ENCODE measurements at regions not wholly inside any gene's neighbourhood (a gene's known extent, or its start where the extent isn't known, plus 50 kb on each side); places are given as distances from the start of the nearest gene placed in this dataset.

DNA sequence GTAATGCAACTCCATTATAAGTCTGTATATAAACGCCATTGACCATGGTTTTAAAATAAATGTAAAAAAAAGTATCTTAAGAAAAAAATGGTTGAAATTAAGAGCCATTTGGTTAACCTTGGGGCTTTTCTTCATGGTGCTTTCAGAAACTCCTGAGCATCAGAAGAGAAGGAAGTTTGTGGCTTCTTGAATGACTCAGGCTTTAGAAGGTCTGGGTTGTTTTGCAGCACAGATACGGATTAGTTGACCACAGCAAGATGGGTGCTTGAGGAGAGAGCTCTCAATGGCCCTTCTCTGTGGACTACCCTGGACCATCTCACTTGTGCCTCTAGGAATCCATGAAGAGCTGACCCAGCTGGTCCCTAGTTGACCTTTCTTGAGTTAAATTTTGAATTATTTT lies 189.5 kb downstream of the TMEM38B start:
- Histone ChIP-seq H3K9me1 (ENCODE audit: control insufficient read depth, extremely low read depth, insufficient read depth, low read length) (no peaks in the 10 kb centered on the region), H3K36me3 (ENCODE audit: control insufficient read depth in 2 of 2, extremely low read depth in 1 of 2, insufficient read depth in 2 of 2, low read length in 2 of 2) (no peaks in the 10 kb centered on the region), H3K27ac (ENCODE audit: control insufficient read depth, insufficient read depth, low read length) (no peak overlapping the region), H3K9me3 (ENCODE audit: control insufficient read depth, low read depth, low read length) (no peaks in the 10 kb centered on the region), H4K20me1 (ENCODE audit: control insufficient read depth, extremely low read depth, insufficient read depth, low read length) (no peaks in the 10 kb centered on the region), H3K4me2 (ENCODE audit: control insufficient read depth, extremely low read depth, insufficient read depth, low read depth, low read length) (no peak overlapping the region), H3K79me2 (ENCODE audit: control insufficient read depth, insufficient read depth, low read length) (no peaks in the 10 kb centered on the region), H3K27me3 (ENCODE audit: control insufficient read depth, extremely low read depth, insufficient read depth, low read length) (no peaks in the 10 kb centered on the region), H3K4me3 (ENCODE audit: control insufficient read depth in 2 of 3, extremely low read depth in 1 of 3, insufficient read depth in 2 of 3, low read depth in 1 of 3, low read length in 3 of 3) (no peak overlapping the region), H3K4me1 (ENCODE audit: control insufficient read depth, extremely low read depth, insufficient read depth, low read length) (no peaks in the 10 kb centered on the region), H3K9ac (ENCODE audit: control insufficient read depth, extremely low read depth, insufficient read depth, low read length) (no peak overlapping the region), H2AFZ (ENCODE audit: control insufficient read depth, low read length) (no peak overlapping the region)
- no peak for TF ChIP-seq EZH2 (IDR thresholded peaks at IDR 0.05; ENCODE audit: low read length)
- TF ChIP-seq, protein P1, sequence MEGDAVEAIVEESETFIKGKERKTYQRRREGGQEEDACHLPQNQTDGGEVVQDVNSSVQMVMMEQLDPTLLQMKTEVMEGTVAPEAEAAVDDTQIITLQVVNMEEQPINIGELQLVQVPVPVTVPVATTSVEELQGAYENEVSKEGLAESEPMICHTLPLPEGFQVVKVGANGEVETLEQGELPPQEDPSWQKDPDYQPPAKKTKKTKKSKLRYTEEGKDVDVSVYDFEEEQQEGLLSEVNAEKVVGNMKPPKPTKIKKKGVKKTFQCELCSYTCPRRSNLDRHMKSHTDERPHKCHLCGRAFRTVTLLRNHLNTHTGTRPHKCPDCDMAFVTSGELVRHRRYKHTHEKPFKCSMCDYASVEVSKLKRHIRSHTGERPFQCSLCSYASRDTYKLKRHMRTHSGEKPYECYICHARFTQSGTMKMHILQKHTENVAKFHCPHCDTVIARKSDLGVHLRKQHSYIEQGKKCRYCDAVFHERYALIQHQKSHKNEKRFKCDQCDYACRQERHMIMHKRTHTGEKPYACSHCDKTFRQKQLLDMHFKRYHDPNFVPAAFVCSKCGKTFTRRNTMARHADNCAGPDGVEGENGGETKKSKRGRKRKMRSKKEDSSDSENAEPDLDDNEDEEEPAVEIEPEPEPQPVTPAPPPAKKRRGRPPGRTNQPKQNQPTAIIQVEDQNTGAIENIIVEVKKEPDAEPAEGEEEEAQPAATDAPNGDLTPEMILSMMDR (optimal IDR thresholded peaks at IDR 0.05 in 1 of 3, IDR thresholded peaks at IDR 0.05 in 1 of 3, conservative IDR thresholded peaks at IDR 0.05 in 1 of 3; ENCODE audit: extremely low read depth in 1 of 3, insufficient read depth in 2 of 3, low read length in 3 of 3) = no peak
- no peak for FAIRE-seq
- dilution Hi-C loops (cut with MboI; ENCODE audit: extremely low pct_ligation_motif_present, low sequenced_read_pairs) = no loop called here
- no peak for DNase-seq (ENCODE audit: low read depth, low spot score)

DNA sequence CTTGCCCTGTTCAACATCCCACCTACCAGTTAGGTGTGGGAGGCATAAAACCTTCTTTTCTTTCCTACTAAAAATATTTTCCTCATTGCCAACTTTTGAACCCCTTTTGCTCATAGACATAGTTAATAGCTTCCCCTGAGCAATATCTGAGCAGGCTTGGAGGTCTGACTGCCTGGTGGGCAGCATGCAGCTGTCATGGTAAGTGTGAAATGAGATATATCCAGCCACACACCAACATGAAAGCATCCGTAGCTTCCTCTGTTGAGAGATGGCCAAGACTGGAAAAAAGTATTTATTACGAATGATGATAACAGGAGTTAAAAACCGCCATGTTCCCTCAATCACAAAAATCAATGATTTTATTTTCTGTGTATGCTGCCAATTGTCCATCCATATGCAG lies 190.1 kb downstream of the TMEM38B start:
- no peaks in the 10 kb centered on the region for H3K79me2 ChIP-seq (ENCODE audit: control insufficient read depth, insufficient read depth, low read length)
- dilution Hi-C loops (cut with MboI; ENCODE audit: extremely low pct_ligation_motif_present, low sequenced_read_pairs) = no loop called here
- no peak overlapping the region for H3K4me2 ChIP-seq (ENCODE audit: control insufficient read depth, extremely low read depth, insufficient read depth, low read depth, low read length)
- H4K20me1 ChIP-seq (ENCODE audit: control insufficient read depth, extremely low read depth, insufficient read depth, low read length) = no peaks in the 10 kb centered on the region
- H3K36me3 ChIP-seq (ENCODE audit: control insufficient read depth in 2 of 2, extremely low read depth in 1 of 2, insufficient read depth in 2 of 2, low read length in 2 of 2) = no peaks in the 10 kb centered on the region
- TF ChIP-seq, protein P1 (optimal IDR thresholded peaks at IDR 0.05 in 1 of 3, IDR thresholded peaks at IDR 0.05 in 1 of 3, conservative IDR thresholded peaks at IDR 0.05 in 1 of 3; ENCODE audit: extremely low read depth in 1 of 3, insufficient read depth in 2 of 3, low read length in 3 of 3) = no peak
- TF ChIP-seq EZH2 (IDR thresholded peaks at IDR 0.05; ENCODE audit: low read length) = no peak
- FAIRE-seq (no peak), DNase-seq (ENCODE audit: low read depth, low spot score) (no peak)
- H3K9me1 ChIP-seq (ENCODE audit: control insufficient read depth, extremely low read depth, insufficient read depth, low read length) = no peaks in the 10 kb centered on the region
- no peak overlapping the region for H3K9ac ChIP-seq (ENCODE audit: control insufficient read depth, extremely low read depth, insufficient read depth, low read length)
- H3K9me3 ChIP-seq (ENCODE audit: control insufficient read depth, low read depth, low read length) = no peaks in the 10 kb centered on the region
- no peak overlapping the region for H3K4me3 ChIP-seq (ENCODE audit: control insufficient read depth in 2 of 3, extremely low read depth in 1 of 3, insufficient read depth in 2 of 3, low read depth in 1 of 3, low read length in 3 of 3)
- no peaks in the 10 kb centered on the region for H3K27me3 ChIP-seq (ENCODE audit: control insufficient read depth, extremely low read depth, insufficient read depth, low read length)
- H2AFZ ChIP-seq (ENCODE audit: control insufficient read depth, low read length) = no peak overlapping the region
- H3K4me1 ChIP-seq (ENCODE audit: control insufficient read depth, extremely low read depth, insufficient read depth, low read length) = no peaks in the 10 kb centered on the region
- no peak overlapping the region for H3K27ac ChIP-seq (ENCODE audit: control insufficient read depth, insufficient read depth, low read length)
